Heart left ventricle (tissue), 13 donors: ENCODE measurements at regions not wholly inside any gene's neighbourhood (a gene's known extent, or its start where the extent isn't known, plus 50 kb on each side); places are given as distances from the start of the nearest gene placed in this dataset.

Experiments
- CTCF ChIP-seq, 12 donors: fragments of 200-600 bp; sonication (generic) in 4 of 12; IDR thresholded peaks; one replicate each; pipeline versions ENCODE4 v1.5.0 to v1.8.0; 2018 to 2022; ENCODE audit warnings: antibody characterized with exemption in 12 of 12, mild to moderate bottlenecking in 5 of 12
- POLR2A ChIP-seq, 2 donors: fragments of 450-650 bp; IDR thresholded peaks; one replicate each; pipeline ENCODE4 v1.6.1; 2017; ENCODE audit warnings: antibody characterized with exemption in 2 of 2, mild to moderate bottlenecking in 2 of 2, moderate library complexity in 2 of 2
- donor health status: ischemic (EF 13 %, LVEDD 7.1; RV severe dilation, severe dysfunction).
- donor health status: DM: no; HTN: yes; CAD: no.
- donor health status: DM: no; HTN: no; CAD: no.
- donor health status: ischemic (EF 25% LVEDD 6.9; RV normal size, moderate dysfunction).
- donor health status: ischemic (EF 25% LVEDD 5.7; RV mildly dilated, moderate dysfunction).
- donor health status: ischemic (EF 35%, LVEDD 5.7; RV mildly dilated, moderate dysfunction).
- donor health status: nonischemic (EF 11% LVEDD 7.7; RV severe dilation, severe dysfunction).
- donor health status: DM: yes; HTN: yes; CAD: no.
- donor health status: PGD.
- donor health status: ischemic (EF 29% LVEDD 5.4; RV normal size, mild dysfunction).
- donor health status: nonischemic (EF 23%, LVEDD 6.1; RV moderate dilation, normal function).

GRCh38 chr17:28252436-28252835, 66.6 kb upstream of the TMEM97 start:
- TF ChIP-seq CTCF (IDR thresholded peaks at IDR 0.05) (no peak), POLR2A (IDR thresholded peaks at IDR 0.05) (no peak)
